GM12891 (cell line): ENCODE measurements at regions not wholly inside any gene's neighbourhood (a gene's known extent, or its start where the extent isn't known, plus 50 kb on each side); places are given as distances from the start of the nearest gene placed in this dataset.

Experiments used
- PAX5 ChIP-seq: IDR thresholded peaks from 2 replicates; pipeline ENCODE4 v1.6.1; 2011; ENCODE audit warnings: low read length, moderate library complexity, mild to moderate bottlenecking; ENCODE audit not compliant: insufficient read depth, severe bottlenecking
- POLR2A ChIP-seq: IDR thresholded peaks from 2 replicates; pipeline ENCODE4 v1.6.1; 2011; ENCODE audit warnings: low read depth, low read length, control low read depth
- POLR2AphosphoS5 ChIP-seq: IDR thresholded peaks from 2 replicates; pipeline ENCODE4 v1.6.1; 2011; ENCODE audit warnings: low read depth, low read length, control low read depth
- TAF1 ChIP-seq: IDR thresholded peaks from 2 replicates; pipeline ENCODE4 v1.6.1; 2011; ENCODE audit warnings: low read depth, low read length, control low read depth

GRCh38 chr7:91554883-91555282, 290.6 kb downstream of the FZD1 start:
- TF ChIP-seq TAF1, result no peak
- TF ChIP-seq POLR2A, result no peak
- no peak for TF ChIP-seq PAX5
- TF ChIP-seq POLR2AphosphoS5, result no peak
